Suppressor macrophage treated with lipopolysaccharide for 4 hours (primary cell): ENCODE measurements at regions not wholly inside any gene's neighbourhood (a gene's known extent, or its start where the extent isn't known, plus 50 kb on each side); places are given as distances from the start of the nearest gene placed in this dataset.
"Not testable (repeated sequence)": the region's sequence is repeated elsewhere in the genome, so short reads cannot be mapped to it uniquely, and the experiment has no call there.

Source experiments
- DNase-seq: peaks from one replicate; pipeline ENCODE4 v3.0.0-alpha.2; 2020

GRCh38 chr12:107826276-107826675 lies 51.8 kb downstream of the ASCL4 start:
- DNase-seq = no peak

GRCh38 chr12:107829271-107829670 lies 54.8 kb downstream of the ASCL4 start:
- no peak for DNase-seq

DNA sequence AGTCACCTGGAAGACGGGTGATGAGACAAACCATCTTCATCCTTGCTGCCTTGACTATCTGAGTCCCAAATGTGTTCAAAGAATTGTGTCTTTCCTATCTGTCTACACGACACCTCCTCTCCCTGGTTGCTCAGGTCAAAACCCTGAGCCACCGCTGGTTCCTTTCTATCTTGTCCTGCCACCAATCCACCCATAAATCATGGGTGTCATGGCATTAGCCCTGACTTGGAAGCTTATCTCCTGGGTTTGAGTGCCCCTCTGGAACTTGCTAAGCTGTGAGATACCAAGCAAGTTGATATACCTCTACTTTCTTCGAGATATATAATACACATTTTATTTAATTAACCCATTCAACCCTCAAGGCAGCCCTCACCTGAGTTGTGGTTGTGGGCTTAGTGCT lies 57.9 kb downstream of the ASCL4 start:
- DNase-seq = no peak

- no peak for DNase-seq
These were observed 65.7 kb downstream of the ASCL4 start for GRCh38 chr12:107840186-107840585.

DNA sequence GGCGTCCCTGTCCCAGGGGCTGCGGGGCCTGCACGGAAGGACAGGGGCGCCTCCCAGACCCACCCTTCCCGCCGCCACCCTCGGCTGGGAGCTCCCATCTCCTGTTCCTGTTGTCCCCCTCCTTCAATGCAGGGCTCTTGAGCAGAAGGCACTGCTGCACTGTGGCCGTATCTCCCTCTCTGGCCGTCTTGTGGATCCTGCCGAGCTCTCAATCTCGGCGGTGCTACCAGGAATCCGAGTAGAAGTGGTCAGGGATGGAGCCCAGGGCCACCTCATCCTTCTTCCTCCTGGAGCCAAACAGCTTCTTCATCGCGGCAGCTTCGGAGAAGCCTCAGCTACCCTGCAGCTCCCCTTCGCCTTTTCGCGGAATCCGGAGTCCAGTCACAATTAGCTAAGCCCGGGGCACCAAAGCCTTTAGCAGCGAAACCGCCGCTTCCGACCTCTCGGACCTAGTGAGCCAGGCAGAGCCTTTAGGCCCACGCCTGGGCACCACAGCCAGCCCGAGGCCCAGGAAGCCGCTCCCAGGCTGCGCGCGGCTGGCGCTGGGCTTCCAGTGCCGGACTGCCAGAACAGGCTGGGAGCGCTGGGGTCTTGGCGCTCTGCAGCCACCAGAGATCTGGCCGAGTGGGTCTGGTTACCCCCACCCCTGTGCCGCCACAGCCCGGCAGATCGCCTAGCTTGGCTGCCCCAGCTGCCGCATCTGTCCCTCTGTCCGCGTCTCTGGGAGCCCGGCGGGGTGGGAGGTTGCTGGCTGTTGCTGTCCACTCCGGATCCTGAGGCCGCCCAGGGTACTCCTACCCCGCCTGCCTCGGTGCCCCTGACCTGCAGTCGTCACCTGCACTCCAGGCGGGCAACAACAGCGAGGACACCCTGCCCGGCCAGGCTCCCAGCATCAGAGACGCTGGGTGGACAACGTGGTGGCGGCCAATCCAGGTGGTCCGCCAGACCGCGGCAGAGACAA lies 69.1 kb downstream of the ASCL4 start:
- DNase-seq = peak; percentile 17

GRCh38 chr12:107844312-107844921 lies 69.9 kb downstream of the ASCL4 start:
- no peak for DNase-seq

DNA sequence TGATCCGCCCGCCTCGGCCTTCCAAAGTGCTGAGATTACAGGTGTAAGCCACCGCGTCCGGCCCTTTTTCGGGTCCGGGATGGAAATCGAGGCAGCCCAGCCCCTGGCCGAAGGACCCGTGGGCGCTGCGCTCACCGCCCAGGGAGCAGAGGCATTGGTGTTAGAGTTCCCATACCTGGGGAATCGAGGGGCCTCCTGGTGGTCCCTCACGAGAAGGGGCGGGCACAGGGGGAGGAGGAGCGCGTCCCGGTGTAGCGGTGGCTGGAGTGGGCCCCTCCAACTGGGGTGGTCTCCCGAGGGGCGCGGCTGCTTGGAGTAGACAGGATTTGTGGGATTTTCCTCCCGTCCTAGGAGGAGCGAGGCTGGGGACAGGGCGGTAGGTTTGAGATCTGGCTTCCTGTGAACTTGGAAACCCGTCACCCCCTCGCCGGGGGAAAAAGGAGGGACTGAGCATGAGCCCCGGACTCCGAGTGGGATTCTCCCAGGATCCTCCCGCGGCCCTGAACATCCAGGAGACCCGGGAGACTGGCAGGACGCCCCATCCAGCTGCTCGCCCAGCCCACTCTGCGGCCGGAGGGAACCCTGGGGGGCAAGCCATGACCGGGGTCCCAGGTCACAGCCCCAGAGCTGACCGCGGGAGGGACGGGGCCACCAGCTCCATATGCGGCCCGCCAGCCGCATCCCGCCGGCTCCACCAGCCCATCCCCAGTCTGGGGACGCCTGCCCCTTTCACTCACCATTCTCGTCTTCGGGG lies 70.9 kb downstream of the ASCL4 start:
- no peak for DNase-seq

GRCh38 chr12:107845980-107846659 lies 71.6 kb downstream of the ASCL4 start:
- no peak for DNase-seq

DNA sequence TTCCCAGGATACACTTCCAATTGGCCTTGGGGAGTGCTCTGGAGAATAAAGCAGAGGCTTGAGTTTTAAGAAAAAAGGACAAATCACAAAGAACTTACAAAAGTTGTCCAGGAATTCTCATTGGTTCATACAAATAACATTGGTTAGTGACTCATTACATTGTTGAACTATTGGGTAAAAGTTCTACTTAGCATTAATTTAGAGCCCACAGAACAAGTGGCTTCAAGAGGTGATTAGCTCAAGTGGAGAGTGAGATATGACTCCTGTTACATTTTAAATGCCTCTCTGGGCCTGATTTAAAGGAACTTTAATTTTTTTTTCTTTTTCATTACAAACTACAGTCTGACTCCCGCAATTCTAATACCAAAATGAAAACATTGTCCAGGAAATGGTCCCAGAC lies 72.9 kb downstream of the ASCL4 start:
- DNase-seq = no peak

DNA sequence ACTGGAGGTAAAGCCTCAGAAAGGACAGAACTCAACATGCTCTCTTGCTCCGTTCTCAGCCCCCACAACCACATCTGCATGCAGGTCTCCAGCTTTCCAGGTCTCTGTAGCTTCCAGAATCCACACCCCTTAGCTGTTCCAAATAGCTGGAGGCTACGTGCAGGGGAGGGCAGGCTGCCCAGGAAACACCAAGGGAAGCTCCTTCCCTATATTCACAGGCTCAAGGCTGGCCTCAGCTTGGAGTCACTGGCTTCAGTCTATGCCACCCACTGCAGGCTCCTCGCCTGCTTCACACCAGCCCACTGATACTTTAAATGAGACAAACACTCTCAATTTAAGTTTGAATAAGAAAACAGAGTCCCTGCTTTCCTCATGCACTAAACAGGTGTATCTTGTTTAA lies 73.3 kb downstream of the ASCL4 start:
- DNase-seq = no peak

- DNase-seq = no peak
These were observed 79.0 kb downstream of the ASCL4 start for GRCh38 chr12:107853479-107853878.

- no peak for DNase-seq
These were observed 81.0 kb downstream of the ASCL4 start for GRCh38 chr12:107855471-107855870.

GRCh38 chr12:107856096-107856495 lies 81.6 kb downstream of the ASCL4 start:
- DNase-seq = no peak

DNA sequence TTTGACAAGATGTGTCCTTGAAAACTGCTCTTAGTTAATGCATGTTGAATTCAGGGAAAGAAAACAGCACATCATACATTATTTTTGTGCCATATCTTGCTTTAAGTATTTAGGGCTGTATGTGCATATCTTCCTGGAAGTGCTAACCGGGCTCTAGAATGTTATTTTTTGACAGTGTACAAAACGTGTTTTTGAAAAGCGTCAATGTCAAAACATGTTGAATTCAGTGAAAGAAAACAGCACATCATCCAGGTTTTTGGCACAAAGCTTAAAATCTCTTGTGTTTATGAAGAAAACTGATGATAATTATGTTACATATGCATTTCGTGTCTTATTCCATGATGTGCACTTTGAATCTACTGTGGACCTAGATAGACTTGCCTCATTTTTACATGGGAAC lies 82.7 kb downstream of the ASCL4 start:
- no peak for DNase-seq

DNA sequence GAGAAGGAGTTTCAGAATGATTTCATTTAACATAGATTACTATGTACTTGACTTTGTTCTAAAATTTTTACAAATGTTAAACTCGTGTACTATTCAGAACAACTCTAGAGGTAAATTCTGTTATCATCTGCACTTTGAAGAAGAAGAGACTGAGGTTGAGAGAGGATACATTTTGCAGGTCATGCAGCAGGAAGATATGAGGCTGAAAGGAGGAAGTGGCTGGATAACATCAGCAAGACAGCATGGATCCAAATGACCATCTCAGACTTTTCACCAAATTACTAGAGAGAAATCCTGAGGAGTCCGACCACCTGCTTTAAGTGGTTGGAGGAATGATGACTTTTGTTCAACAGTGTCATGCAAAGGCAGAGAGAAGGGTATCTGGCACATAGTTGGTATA lies 84.9 kb downstream of the ASCL4 start:
- no peak for DNase-seq

- no peak for DNase-seq
These were observed 89.7 kb downstream of the ASCL4 start for GRCh38 chr12:107864235-107864634.

GRCh38 chr12:107864727-107865126 lies 90.2 kb downstream of the ASCL4 start:
- not testable (repeated sequence) for DNase-seq

GRCh38 chr12:107873223-107873622 lies 98.7 kb downstream of the ASCL4 start:
- DNase-seq = no peak

- no peak for DNase-seq
These were observed 101.3 kb downstream of the ASCL4 start for GRCh38 chr12:107875786-107876185.

DNA sequence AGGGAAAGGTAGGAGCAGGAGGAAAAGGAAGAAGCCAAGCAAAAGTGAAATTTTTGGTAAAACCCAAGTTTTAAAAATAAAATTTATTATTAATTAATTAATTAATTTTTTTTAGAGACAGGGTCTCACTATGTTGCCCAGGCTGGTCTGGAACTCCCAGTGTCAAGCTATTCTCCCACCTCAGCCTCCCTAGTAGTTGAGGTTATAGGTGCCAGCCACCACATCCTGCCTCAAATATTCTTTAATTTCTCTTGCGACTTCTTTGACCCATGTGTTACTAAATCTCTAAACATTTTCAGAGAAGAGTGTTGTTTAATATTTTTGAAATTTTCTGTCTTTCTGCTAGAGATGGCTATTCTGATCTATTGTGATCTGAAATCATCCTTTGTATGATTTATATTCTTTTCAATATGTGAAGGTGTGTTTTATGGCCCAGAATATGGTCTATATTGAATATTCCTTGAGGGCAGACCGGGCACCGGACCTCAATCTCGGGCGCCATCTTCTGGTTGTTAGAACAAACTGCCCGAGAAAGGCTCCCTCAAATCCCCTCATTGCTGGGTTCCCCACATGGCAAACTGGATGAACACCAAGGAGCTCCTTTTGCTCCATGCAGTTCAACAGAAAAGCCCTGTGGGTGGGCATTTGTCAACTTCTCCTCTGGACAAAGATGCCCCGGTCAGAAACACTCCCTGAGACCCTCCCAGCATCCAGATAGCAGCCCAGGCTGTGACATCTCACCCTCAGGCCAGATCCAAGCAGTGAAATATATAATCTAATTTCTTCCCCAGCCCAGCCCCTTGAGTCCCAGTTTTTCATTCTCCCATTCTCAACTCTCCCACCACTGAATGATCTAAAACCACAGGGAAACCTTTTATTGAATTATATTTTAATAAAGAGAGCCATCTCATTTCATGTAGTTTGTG lies 110.5 kb downstream of the ASCL4 start:
- DNase-seq = peak; percentile 77

GRCh38 chr12:107888789-107889188 lies 114.3 kb downstream of the ASCL4 start:
- DNase-seq = no peak

- DNase-seq = peak; percentile 36
These were observed 117.5 kb downstream of the ASCL4 start for GRCh38 chr12:107891967-107892366.
